ENCODE measurements at regions not wholly inside any gene's neighbourhood (a gene's known extent, or its start where the extent isn't known, plus 50 kb on each side); places are given as distances from the start of the nearest gene placed in this dataset.

GRCh38 chr10:28836435-28836743 is 159.1 kb downstream of the BAMBI start:
- TF ChIP-seq CTCF (IDR thresholded peaks at IDR 0.05) (no peak), EZH2phosphoT487 (IDR thresholded peaks at IDR 0.05) (no peak), EZH2 (IDR thresholded peaks at IDR 0.05) (no peak)

All from neural progenitor cell (in vitro differentiated cells).